ENCODE measurements at regions not wholly inside any gene's neighbourhood (a gene's known extent, or its start where the extent isn't known, plus 50 kb on each side); places are given as distances from the start of the nearest gene placed in this dataset.

GRCh38 chr3:73225991-73226390 is 164.5 kb downstream of the EBLN2 start:
- Histone ChIP-seq H4K8ac (ENCODE audit: low read length) (no peak overlapping the region), H3K14ac (ENCODE audit: low read length in 2 of 2) (no peak overlapping the region), H3K9me3 (ENCODE audit: control insufficient read depth, low read length) (no peaks in the 10 kb centered on the region), H3K9ac (ENCODE audit: low read length) (no peak overlapping the region), H4K91ac (ENCODE audit: low read length) (no peak overlapping the region), H3K4me1 (ENCODE audit: control insufficient read depth, insufficient read depth, low read depth, low read length) (no peaks in the 10 kb centered on the region), H3K18ac (ENCODE audit: low read depth in 1 of 2, low read length in 2 of 2) (no peak overlapping the region), H3K36me3 (ENCODE audit: control insufficient read depth in 1 of 2, insufficient read depth in 2 of 2, low read depth in 1 of 2, low read length in 2 of 2) (no peaks in the 10 kb centered on the region), H2BK12ac (ENCODE audit: low read length in 2 of 2) (no peak overlapping the region), H3K4me2 (ENCODE audit: low read length, poor library complexity, severe bottlenecking) (no peak overlapping the region), H3K4me3 (ENCODE audit: insufficient read depth in 1 of 2, low read depth in 1 of 2, low read length in 2 of 2) (no peak overlapping the region), H3K79me1 (replicated peaks; ENCODE audit: low read length, poor library complexity, severe bottlenecking) (no peaks in the 10 kb centered on the region), H2BK15ac (ENCODE audit: low read depth, poor library complexity, severe bottlenecking) (no peak overlapping the region), H3K4ac (ENCODE audit: low read depth in 1 of 2, low read length in 2 of 2) (no peak overlapping the region), H2BK5ac (ENCODE audit: low read depth, low read length, poor library complexity, severe bottlenecking) (no peak overlapping the region), H2AFZ (ENCODE audit: low read depth, low read length) (no peak overlapping the region), H2BK120ac (ENCODE audit: low read depth, low read length) (no peak overlapping the region), H3K23ac (ENCODE audit: low read length in 2 of 2) (no peak overlapping the region), H3K27ac (ENCODE audit: low read length, poor library complexity, severe bottlenecking) (no peak overlapping the region), H2AK5ac (ENCODE audit: low read length, severe bottlenecking) (no peak overlapping the region), H3K27me3 (ENCODE audit: control insufficient read depth in 1 of 2, insufficient read depth in 1 of 2, low read length in 2 of 2) (no peaks in the 10 kb centered on the region)
- DNase-seq: no peak
- WGBS: 43% methylated on average over 2 of the region's 2 CpGs

- no peak overlapping the region for H2BK120ac ChIP-seq (ENCODE audit: low read depth, low read length)
- H3K14ac ChIP-seq (ENCODE audit: low read length in 2 of 2): no peak overlapping the region
- no peak overlapping the region for H2BK12ac ChIP-seq (ENCODE audit: low read length in 2 of 2)
- no peak overlapping the region for H2AK5ac ChIP-seq (ENCODE audit: low read length, severe bottlenecking)
- no peaks in the 10 kb centered on the region for H3K79me1 ChIP-seq (replicated peaks; ENCODE audit: low read length, poor library complexity, severe bottlenecking)
- no peaks in the 10 kb centered on the region for H3K27me3 ChIP-seq (ENCODE audit: control insufficient read depth in 1 of 2, insufficient read depth in 1 of 2, low read length in 2 of 2)
- H3K4me3 ChIP-seq (ENCODE audit: insufficient read depth in 1 of 2, low read depth in 1 of 2, low read length in 2 of 2): no peak overlapping the region
- H3K18ac ChIP-seq (ENCODE audit: low read depth in 1 of 2, low read length in 2 of 2): no peak overlapping the region
- no peak overlapping the region for H2AFZ ChIP-seq (ENCODE audit: low read depth, low read length)
- no peak overlapping the region for H2BK5ac ChIP-seq (ENCODE audit: low read depth, low read length, poor library complexity, severe bottlenecking)
- no peak overlapping the region for H3K4ac ChIP-seq (ENCODE audit: low read depth in 1 of 2, low read length in 2 of 2)
- WGBS: 60% methylated on average over 5 of the region's 5 CpGs
- H3K4me2 ChIP-seq (ENCODE audit: low read length, poor library complexity, severe bottlenecking): no peak overlapping the region
- H3K36me3 ChIP-seq (ENCODE audit: control insufficient read depth in 1 of 2, insufficient read depth in 2 of 2, low read depth in 1 of 2, low read length in 2 of 2): no peaks in the 10 kb centered on the region
- no peak overlapping the region for H4K8ac ChIP-seq (ENCODE audit: low read length)
- no peak for DNase-seq
- H3K4me1 ChIP-seq (ENCODE audit: control insufficient read depth, insufficient read depth, low read depth, low read length): no peaks in the 10 kb centered on the region
- no peak overlapping the region for H4K91ac ChIP-seq (ENCODE audit: low read length)
- no peak overlapping the region for H3K9ac ChIP-seq (ENCODE audit: low read length)
- H3K9me3 ChIP-seq (ENCODE audit: control insufficient read depth, low read length): no peaks in the 10 kb centered on the region
- no peak overlapping the region for H3K23ac ChIP-seq (ENCODE audit: low read length in 2 of 2)
- H2BK15ac ChIP-seq (ENCODE audit: low read depth, poor library complexity, severe bottlenecking): no peak overlapping the region
- no peak overlapping the region for H3K27ac ChIP-seq (ENCODE audit: low read length, poor library complexity, severe bottlenecking)
Measured at GRCh38 chr3:73228000-73228399, 166.5 kb downstream of the EBLN2 start.

- H2AK5ac ChIP-seq (ENCODE audit: low read length, severe bottlenecking): no peak overlapping the region
- H4K8ac ChIP-seq (ENCODE audit: low read length): no peak overlapping the region
- no peaks in the 10 kb centered on the region for H3K27me3 ChIP-seq (ENCODE audit: control insufficient read depth in 1 of 2, insufficient read depth in 1 of 2, low read length in 2 of 2)
- no peak overlapping the region for H3K18ac ChIP-seq (ENCODE audit: low read depth in 1 of 2, low read length in 2 of 2)
- H3K23ac ChIP-seq (ENCODE audit: low read length in 2 of 2): no peak overlapping the region
- no peak overlapping the region for H3K4ac ChIP-seq (ENCODE audit: low read depth in 1 of 2, low read length in 2 of 2)
- H3K4me3 ChIP-seq (ENCODE audit: insufficient read depth in 1 of 2, low read depth in 1 of 2, low read length in 2 of 2): no peak overlapping the region
- 96% methylated on average over 4 of the region's 5 CpGs for WGBS
- no peak overlapping the region for H3K4me2 ChIP-seq (ENCODE audit: low read length, poor library complexity, severe bottlenecking)
- no peak overlapping the region for H2AFZ ChIP-seq (ENCODE audit: low read depth, low read length)
- H3K79me1 ChIP-seq (replicated peaks; ENCODE audit: low read length, poor library complexity, severe bottlenecking): no peaks in the 10 kb centered on the region
- H2BK5ac ChIP-seq (ENCODE audit: low read depth, low read length, poor library complexity, severe bottlenecking): no peak overlapping the region
- H2BK15ac ChIP-seq (ENCODE audit: low read depth, poor library complexity, severe bottlenecking): no peak overlapping the region
- no peak for DNase-seq
- no peaks in the 10 kb centered on the region for H3K36me3 ChIP-seq (ENCODE audit: control insufficient read depth in 1 of 2, insufficient read depth in 2 of 2, low read depth in 1 of 2, low read length in 2 of 2)
- no peaks in the 10 kb centered on the region for H3K4me1 ChIP-seq (ENCODE audit: control insufficient read depth, insufficient read depth, low read depth, low read length)
- H3K9me3 ChIP-seq (ENCODE audit: control insufficient read depth, low read length): no peaks in the 10 kb centered on the region
- no peak overlapping the region for H2BK120ac ChIP-seq (ENCODE audit: low read depth, low read length)
- no peak overlapping the region for H4K91ac ChIP-seq (ENCODE audit: low read length)
- H3K9ac ChIP-seq (ENCODE audit: low read length): no peak overlapping the region
- H3K14ac ChIP-seq (ENCODE audit: low read length in 2 of 2): no peak overlapping the region
- no peak overlapping the region for H2BK12ac ChIP-seq (ENCODE audit: low read length in 2 of 2)
- H3K27ac ChIP-seq (ENCODE audit: low read length, poor library complexity, severe bottlenecking): no peak overlapping the region
Measured at GRCh38 chr3:73228437-73228836, 167.0 kb downstream of the EBLN2 start.

GRCh38 chr3:73228959-73229358 is 167.5 kb downstream of the EBLN2 start:
- H3K14ac ChIP-seq (ENCODE audit: low read length in 2 of 2): no peak overlapping the region
- H3K9me3 ChIP-seq (ENCODE audit: control insufficient read depth, low read length): no peaks in the 10 kb centered on the region
- H3K23ac ChIP-seq (ENCODE audit: low read length in 2 of 2): no peak overlapping the region
- no peaks in the 10 kb centered on the region for H3K27me3 ChIP-seq (ENCODE audit: control insufficient read depth in 1 of 2, insufficient read depth in 1 of 2, low read length in 2 of 2)
- no peak overlapping the region for H3K27ac ChIP-seq (ENCODE audit: low read length, poor library complexity, severe bottlenecking)
- H3K18ac ChIP-seq (ENCODE audit: low read depth in 1 of 2, low read length in 2 of 2): no peak overlapping the region
- H3K9ac ChIP-seq (ENCODE audit: low read length): no peak overlapping the region
- H2AFZ ChIP-seq (ENCODE audit: low read depth, low read length): no peak overlapping the region
- no peak overlapping the region for H2BK120ac ChIP-seq (ENCODE audit: low read depth, low read length)
- H3K4ac ChIP-seq (ENCODE audit: low read depth in 1 of 2, low read length in 2 of 2): no peak overlapping the region
- no peak overlapping the region for H2BK15ac ChIP-seq (ENCODE audit: low read depth, poor library complexity, severe bottlenecking)
- no peak overlapping the region for H3K4me2 ChIP-seq (ENCODE audit: low read length, poor library complexity, severe bottlenecking)
- H4K91ac ChIP-seq (ENCODE audit: low read length): no peak overlapping the region
- no peak overlapping the region for H2BK12ac ChIP-seq (ENCODE audit: low read length in 2 of 2)
- no peak overlapping the region for H4K8ac ChIP-seq (ENCODE audit: low read length)
- WGBS: 86% methylated on average over 6 of the region's 8 CpGs
- no peaks in the 10 kb centered on the region for H3K79me1 ChIP-seq (replicated peaks; ENCODE audit: low read length, poor library complexity, severe bottlenecking)
- H2BK5ac ChIP-seq (ENCODE audit: low read depth, low read length, poor library complexity, severe bottlenecking): no peak overlapping the region
- H3K4me3 ChIP-seq (ENCODE audit: insufficient read depth in 1 of 2, low read depth in 1 of 2, low read length in 2 of 2): no peak overlapping the region
- no peak for DNase-seq
- no peaks in the 10 kb centered on the region for H3K36me3 ChIP-seq (ENCODE audit: control insufficient read depth in 1 of 2, insufficient read depth in 2 of 2, low read depth in 1 of 2, low read length in 2 of 2)
- no peak overlapping the region for H2AK5ac ChIP-seq (ENCODE audit: low read length, severe bottlenecking)
- H3K4me1 ChIP-seq (ENCODE audit: control insufficient read depth, insufficient read depth, low read depth, low read length): no peaks in the 10 kb centered on the region
